WTC11 (cell line): ENCODE measurements at regions not wholly inside any gene's neighbourhood (a gene's known extent, or its start where the extent isn't known, plus 50 kb on each side); places are given as distances from the start of the nearest gene placed in this dataset.

Experiments used
- ATAC-seq: fragments of 200-7000 bp; cut with Tn5 transposase; 2 replicates; pipeline ENCODE4 v1.10.0; 2021; ENCODE audit warnings: mild to moderate bottlenecking, moderate library complexity
- CTCF ChIA-PET: fragments of 300-600 bp; sonication (Branson Sonifier 250); formaldehyde crosslinking; loops from one replicate; lab custom pipeline; 2021; ENCODE audit warnings: antibody characterized with exemption; lab: Charles Lee
- POLR2A ChIA-PET: fragments of 350-600 bp; sonication (Branson Sonifier 250); formaldehyde crosslinking; loops from one replicate; lab custom pipeline; 2021; ENCODE audit warnings: antibody characterized with exemption; lab: Charles Lee
- DNase-seq: peaks from one replicate; pipeline ENCODE4 v3.0.0; 2021; ENCODE audit warnings: low spot score
- H3K27ac Mint-ChIP-seq: 2 replicates; pipeline ENCODE4 v1.8.0; 2021; ENCODE audit warnings: mixed read lengths
- H3K27me3 Mint-ChIP-seq: 2 replicates; pipeline ENCODE4 v1.8.0; 2021; ENCODE audit warnings: low read depth, mild to moderate bottlenecking, moderate library complexity, mixed read lengths
- H3K36me3 Mint-ChIP-seq: 2 replicates; pipeline ENCODE4 v1.8.0; 2021; ENCODE audit warnings: mixed read lengths
- H3K4me1 Mint-ChIP-seq: 2 replicates; pipeline ENCODE4 v1.8.0; 2022; ENCODE audit warnings: mixed read lengths
- H3K4me3 Mint-ChIP-seq: 2 replicates; pipeline ENCODE4 v1.8.0; 2021; ENCODE audit warnings: mild to moderate bottlenecking, moderate library complexity, mixed read lengths
- H3K9me3 Mint-ChIP-seq: 2 replicates; pipeline ENCODE4 v1.8.0; 2021; ENCODE audit warnings: mixed read lengths
- CREM ChIP-seq: sonication (generic); formaldehyde crosslinking; IDR thresholded peaks from 2 replicates; pipeline ENCODE4 v1.8.1; 2022; ENCODE audit warnings: mild to moderate bottlenecking, missing genetic modification reagents, moderate library complexity
- E2F5 ChIP-seq: sonication (generic); formaldehyde crosslinking; IDR thresholded peaks from 2 replicates; pipeline ENCODE4 v1.8.1; 2022; ENCODE audit warnings: mild to moderate bottlenecking, moderate library complexity, missing genetic modification reagents
- ELF4 ChIP-seq: sonication (generic); formaldehyde crosslinking; IDR thresholded peaks from 2 replicates; pipeline ENCODE4 v1.8.1; 2022; ENCODE audit warnings: low read depth, mild to moderate bottlenecking, moderate library complexity, missing genetic modification reagents
- FOXJ3 ChIP-seq: sonication (generic); formaldehyde crosslinking; IDR thresholded peaks from 2 replicates; pipeline ENCODE4 v1.9.0; 2021; ENCODE audit warnings: missing genetic modification reagents, mild to moderate bottlenecking, borderline replicate concordance
- FOXP4 ChIP-seq: sonication (generic); formaldehyde crosslinking; IDR thresholded peaks from 2 replicates; pipeline ENCODE4 v1.8.0; 2022; ENCODE audit warnings: mild to moderate bottlenecking, missing genetic modification reagents
- JAZF1 ChIP-seq: fragments of 250-450 bp; sonication (Bioruptor Pico); IDR thresholded peaks from 2 replicates; pipeline ENCODE4 v1.9.0; 2021; ENCODE audit warnings: moderate library complexity, mild to moderate bottlenecking, inconsistent platforms
- MLX ChIP-seq: sonication (generic); formaldehyde crosslinking; IDR thresholded peaks from 2 replicates; pipeline ENCODE4 v1.8.1; 2023; ENCODE audit warnings: mild to moderate bottlenecking, missing genetic modification reagents, moderate library complexity
- MYBL2 ChIP-seq: sonication (generic); formaldehyde crosslinking; IDR thresholded peaks from 2 replicates; pipeline ENCODE4 v1.8.1; 2023; ENCODE audit warnings: mild to moderate bottlenecking, moderate library complexity, missing genetic modification reagents
- NR1H2 ChIP-seq: sonication (generic); formaldehyde crosslinking; IDR thresholded peaks from 2 replicates; pipeline ENCODE4 v1.9.0; 2021; ENCODE audit warnings: mild to moderate bottlenecking, moderate library complexity, missing genetic modification reagents
- SMAD3 ChIP-seq: sonication (generic); formaldehyde crosslinking; IDR thresholded peaks from 2 replicates; pipeline ENCODE4 v1.8.0; 2022; ENCODE audit warnings: missing genetic modification reagents, mild to moderate bottlenecking, borderline replicate concordance
- SMAD4 ChIP-seq: sonication (generic); formaldehyde crosslinking; IDR thresholded peaks from 2 replicates; pipeline ENCODE4 v1.8.0; 2022; ENCODE audit warnings: mild to moderate bottlenecking, missing genetic modification reagents
- TP53 ChIP-seq: sonication (generic); formaldehyde crosslinking; IDR thresholded peaks from 2 replicates; pipeline ENCODE4 v1.8.1; 2023; ENCODE audit warnings: mild to moderate bottlenecking, missing genetic modification reagents
- ZBTB21 ChIP-seq: sonication (generic); formaldehyde crosslinking; IDR thresholded peaks from 2 replicates; pipeline ENCODE4 v1.8.1; 2023; ENCODE audit warnings: mild to moderate bottlenecking, missing genetic modification reagents, borderline replicate concordance
- ZNF121 ChIP-seq: sonication (generic); formaldehyde crosslinking; IDR thresholded peaks from 2 replicates; pipeline ENCODE4 v1.8.0; 2023; ENCODE audit warnings: missing genetic modification reagents
- ZNF532 ChIP-seq: fragments of 250-450 bp; sonication (Bioruptor Pico); IDR thresholded peaks from 2 replicates; pipeline ENCODE4 v1.9.0; 2021; ENCODE audit warnings: mild to moderate bottlenecking, borderline replicate concordance
- TF ChIP-seq, protein P1 (sequence below): sonication (generic); formaldehyde crosslinking; IDR thresholded peaks from 2 replicates; pipeline ENCODE4 v1.8.0; 2022; ENCODE audit warnings: missing genetic modification reagents
- TF ChIP-seq, protein P2 (sequence below): fragments of 250-450 bp; sonication (Bioruptor Pico); IDR thresholded peaks from 2 replicates; pipeline ENCODE4 v2.1.2; 2022; ENCODE audit warnings: mild to moderate bottlenecking, moderate library complexity
- TF ChIP-seq, protein P3 (sequence below): sonication (generic); formaldehyde crosslinking; IDR thresholded peaks from 2 replicates; pipeline ENCODE4 v1.8.1; 2023; ENCODE audit warnings: mild to moderate bottlenecking, missing genetic modification reagents, moderate library complexity
- TF ChIP-seq, protein P4 (sequence below): sonication (generic); formaldehyde crosslinking; IDR thresholded peaks from 2 replicates; pipeline ENCODE4 v1.8.0; 2023; ENCODE audit warnings: mild to moderate bottlenecking, missing genetic modification reagents

DNA sequence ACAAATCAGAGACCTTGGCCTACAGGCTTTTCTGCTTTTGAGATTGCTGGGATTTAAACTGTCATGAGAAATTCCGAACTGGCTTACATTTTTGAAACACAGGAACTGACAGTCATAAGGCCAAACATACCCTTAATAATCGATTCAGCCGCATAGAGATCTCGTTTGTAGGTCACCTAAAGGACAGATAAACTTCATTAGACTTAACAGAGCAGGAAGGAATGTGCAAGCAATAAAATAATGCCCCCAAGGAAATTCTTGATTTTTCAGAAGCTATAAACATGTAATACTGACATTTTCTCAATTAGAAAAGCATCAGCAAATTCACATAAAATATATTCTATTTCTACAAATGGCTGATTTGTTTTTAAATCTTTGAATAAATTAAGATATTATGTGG, 120.0 kb downstream of the CRPPA start:
- ATAC-seq (no peak), DNase-seq (no peak)
- ChIA-PET CTCF (no interaction called here), POLR2A (no interaction called here)
- H3K27ac Mint-ChIP-seq: no peak overlapping the region
- no peak overlapping the region for H3K4me3 Mint-ChIP-seq
- H3K4me1 Mint-ChIP-seq: no peaks in the 10 kb centered on the region
- H3K36me3 Mint-ChIP-seq: no peaks in the 10 kb centered on the region
- no peaks in the 10 kb centered on the region for H3K27me3 Mint-ChIP-seq
- no peak for TF ChIP-seq SMAD3
- no peak for TF ChIP-seq NR1H2 (CRISPR knock-in tag)
- TF ChIP-seq E2F5 (CRISPR knock-in tag): no peak
- TF ChIP-seq SMAD4: no peak
- H3K9me3 Mint-ChIP-seq: no peaks in the 10 kb centered on the region

- no peaks in the 10 kb centered on the region for H3K9me3 Mint-ChIP-seq
- H3K27me3 Mint-ChIP-seq: no peaks in the 10 kb centered on the region
- ATAC-seq (no peak), DNase-seq (no peak)
- no peaks in the 10 kb centered on the region for H3K36me3 Mint-ChIP-seq
- H3K27ac Mint-ChIP-seq: no peak overlapping the region
- CTCF ChIA-PET: no interaction called here
- POLR2A ChIA-PET: no interaction called here
- H3K4me1 Mint-ChIP-seq: no peaks in the 10 kb centered on the region
- H3K4me3 Mint-ChIP-seq: no peak overlapping the region
- no peak for TF ChIP-seq MYBL2 (CRISPR knock-in tag)
- TF ChIP-seq ELF4: no peak
- no peak for TF ChIP-seq MLX
- no peak for TF ChIP-seq TP53
- no peak for TF ChIP-seq CREM
- no peak for TF ChIP-seq FOXJ3 (CRISPR knock-in tag)
- TF ChIP-seq, protein P1, sequence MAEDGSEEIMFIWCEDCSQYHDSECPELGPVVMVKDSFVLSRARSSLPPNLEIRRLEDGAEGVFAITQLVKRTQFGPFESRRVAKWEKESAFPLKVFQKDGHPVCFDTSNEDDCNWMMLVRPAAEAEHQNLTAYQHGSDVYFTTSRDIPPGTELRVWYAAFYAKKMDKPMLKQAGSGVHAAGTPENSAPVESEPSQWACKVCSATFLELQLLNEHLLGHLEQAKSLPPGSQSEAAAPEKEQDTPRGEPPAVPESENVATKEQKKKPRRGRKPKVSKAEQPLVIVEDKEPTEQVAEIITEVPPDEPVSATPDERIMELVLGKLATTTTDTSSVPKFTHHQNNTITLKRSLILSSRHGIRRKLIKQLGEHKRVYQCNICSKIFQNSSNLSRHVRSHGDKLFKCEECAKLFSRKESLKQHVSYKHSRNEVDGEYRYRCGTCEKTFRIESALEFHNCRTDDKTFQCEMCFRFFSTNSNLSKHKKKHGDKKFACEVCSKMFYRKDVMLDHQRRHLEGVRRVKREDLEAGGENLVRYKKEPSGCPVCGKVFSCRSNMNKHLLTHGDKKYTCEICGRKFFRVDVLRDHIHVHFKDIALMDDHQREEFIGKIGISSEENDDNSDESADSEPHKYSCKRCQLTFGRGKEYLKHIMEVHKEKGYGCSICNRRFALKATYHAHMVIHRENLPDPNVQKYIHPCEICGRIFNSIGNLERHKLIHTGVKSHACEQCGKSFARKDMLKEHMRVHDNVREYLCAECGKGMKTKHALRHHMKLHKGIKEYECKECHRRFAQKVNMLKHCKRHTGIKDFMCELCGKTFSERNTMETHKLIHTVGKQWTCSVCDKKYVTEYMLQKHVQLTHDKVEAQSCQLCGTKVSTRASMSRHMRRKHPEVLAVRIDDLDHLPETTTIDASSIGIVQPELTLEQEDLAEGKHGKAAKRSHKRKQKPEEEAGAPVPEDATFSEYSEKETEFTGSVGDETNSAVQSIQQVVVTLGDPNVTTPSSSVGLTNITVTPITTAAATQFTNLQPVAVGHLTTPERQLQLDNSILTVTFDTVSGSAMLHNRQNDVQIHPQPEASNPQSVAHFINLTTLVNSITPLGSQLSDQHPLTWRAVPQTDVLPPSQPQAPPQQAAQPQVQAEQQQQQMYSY (CRISPR knock-in tag): no peak
- no peak for TF ChIP-seq JAZF1 (CRISPR knock-in tag)
- TF ChIP-seq ZNF532: no peak
- TF ChIP-seq ZNF121 (CRISPR knock-in tag): no peak
- TF ChIP-seq, protein P2, sequence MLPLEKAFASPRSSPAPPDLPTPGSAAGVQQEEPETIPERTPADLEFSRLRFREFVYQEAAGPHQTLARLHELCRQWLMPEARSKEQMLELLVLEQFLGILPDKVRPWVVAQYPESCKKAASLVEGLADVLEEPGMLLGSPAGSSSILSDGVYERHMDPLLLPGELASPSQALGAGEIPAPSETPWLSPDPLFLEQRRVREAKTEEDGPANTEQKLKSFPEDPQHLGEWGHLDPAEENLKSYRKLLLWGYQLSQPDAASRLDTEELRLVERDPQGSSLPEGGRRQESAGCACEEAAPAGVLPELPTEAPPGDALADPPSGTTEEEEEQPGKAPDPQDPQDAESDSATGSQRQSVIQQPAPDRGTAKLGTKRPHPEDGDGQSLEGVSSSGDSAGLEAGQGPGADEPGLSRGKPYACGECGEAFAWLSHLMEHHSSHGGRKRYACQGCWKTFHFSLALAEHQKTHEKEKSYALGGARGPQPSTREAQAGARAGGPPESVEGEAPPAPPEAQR (CRISPR knock-in tag): no peak
- no peak for TF ChIP-seq FOXP4 (CRISPR knock-in tag)
- TF ChIP-seq, protein P3, sequence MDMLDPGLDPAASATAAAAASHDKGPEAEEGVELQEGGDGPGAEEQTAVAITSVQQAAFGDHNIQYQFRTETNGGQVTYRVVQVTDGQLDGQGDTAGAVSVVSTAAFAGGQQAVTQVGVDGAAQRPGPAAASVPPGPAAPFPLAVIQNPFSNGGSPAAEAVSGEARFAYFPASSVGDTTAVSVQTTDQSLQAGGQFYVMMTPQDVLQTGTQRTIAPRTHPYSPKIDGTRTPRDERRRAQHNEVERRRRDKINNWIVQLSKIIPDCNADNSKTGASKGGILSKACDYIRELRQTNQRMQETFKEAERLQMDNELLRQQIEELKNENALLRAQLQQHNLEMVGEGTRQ: no peak
- no peak for TF ChIP-seq ZBTB21 (CRISPR knock-in tag)
- TF ChIP-seq, protein P4, sequence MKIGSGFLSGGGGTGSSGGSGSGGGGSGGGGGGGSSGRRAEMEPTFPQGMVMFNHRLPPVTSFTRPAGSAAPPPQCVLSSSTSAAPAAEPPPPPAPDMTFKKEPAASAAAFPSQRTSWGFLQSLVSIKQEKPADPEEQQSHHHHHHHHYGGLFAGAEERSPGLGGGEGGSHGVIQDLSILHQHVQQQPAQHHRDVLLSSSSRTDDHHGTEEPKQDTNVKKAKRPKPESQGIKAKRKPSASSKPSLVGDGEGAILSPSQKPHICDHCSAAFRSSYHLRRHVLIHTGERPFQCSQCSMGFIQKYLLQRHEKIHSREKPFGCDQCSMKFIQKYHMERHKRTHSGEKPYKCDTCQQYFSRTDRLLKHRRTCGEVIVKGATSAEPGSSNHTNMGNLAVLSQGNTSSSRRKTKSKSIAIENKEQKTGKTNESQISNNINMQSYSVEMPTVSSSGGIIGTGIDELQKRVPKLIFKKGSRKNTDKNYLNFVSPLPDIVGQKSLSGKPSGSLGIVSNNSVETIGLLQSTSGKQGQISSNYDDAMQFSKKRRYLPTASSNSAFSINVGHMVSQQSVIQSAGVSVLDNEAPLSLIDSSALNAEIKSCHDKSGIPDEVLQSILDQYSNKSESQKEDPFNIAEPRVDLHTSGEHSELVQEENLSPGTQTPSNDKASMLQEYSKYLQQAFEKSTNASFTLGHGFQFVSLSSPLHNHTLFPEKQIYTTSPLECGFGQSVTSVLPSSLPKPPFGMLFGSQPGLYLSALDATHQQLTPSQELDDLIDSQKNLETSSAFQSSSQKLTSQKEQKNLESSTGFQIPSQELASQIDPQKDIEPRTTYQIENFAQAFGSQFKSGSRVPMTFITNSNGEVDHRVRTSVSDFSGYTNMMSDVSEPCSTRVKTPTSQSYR (CRISPR knock-in tag): no peak
Observed at GRCh38 chr7:16300361-16300895, 120.9 kb downstream of the CRPPA start.
